HepG2 (cell line): ENCODE measurements at regions not wholly inside any gene's neighbourhood (a gene's known extent, or its start where the extent isn't known, plus 50 kb on each side); places are given as distances from the start of the nearest gene placed in this dataset.

Source experiments
- ATAC-seq: fragments of 200-7000 bp; cut with Tn5 transposase; 3 replicates; pipeline ENCODE4 v1.9.1; 2020; ENCODE audit warnings: mild to moderate bottlenecking, moderate library complexity
- BruUV-seq: library from RNA; stranded (reverse); fragments of 400-500 nt; replicated peaks from 2 replicates; lab custom pipeline; 2021; lab: Mats Ljungman, UMichigan
- CTCF ChIA-PET: fragments of 300-600 bp; formaldehyde crosslinking; extraction: SDS; loops from one replicate; lab custom pipeline; 2021; ENCODE audit warnings: low total read pairs, inconsistent platforms, low intra/inter-chr PET ratio; lab: Yijun Ruan, JAX
- POLR2A ChIA-PET: fragments of 350-600 bp; sonication (Branson Sonifier 250); formaldehyde crosslinking; loops from one replicate; lab custom pipeline; 2020; ENCODE audit warnings: antibody characterized with exemption, inconsistent platforms; lab: Yijun Ruan, JAX
- DNase-seq: peaks from one replicate; pipeline ENCODE4 v3.0.0-alpha.2; 2015; ENCODE audit warnings: low spot score
- FAIRE-seq: peaks from 3 replicates; lab custom pipeline; 2011; peaks lifted over from hg19 to GRCh38; lab: Jason Lieb, UNC
- H2AFZ ChIP-seq: one replicate; pipeline ENCODE4 v1.6.1; 2011; ENCODE audit warnings: low read length, inconsistent platforms
- H3K27ac ChIP-seq: fragments of 300-600 bp; 3 replicates; pipeline ENCODE4 v1.8.0; 2011; ENCODE audit warnings: mixed run types, mild to moderate bottlenecking, mixed read lengths, low read length, inconsistent platforms; ENCODE audit not compliant: insufficient read depth; ENCODE audit errors: extremely low read length
- H3K27me3 ChIP-seq, 2 experiments: fragments of 200-600 bp in 1 of 2; 2 replicates in 1 of 2; 3 replicates in 1 of 2; pipeline versions ENCODE4 v1.6.0 to v1.8.0; 2011; ENCODE audit warnings: low read length in 2 of 2, mild to moderate bottlenecking in 2 of 2, moderate library complexity in 2 of 2, inconsistent platforms in 1 of 2; ENCODE audit not compliant: insufficient read depth in 2 of 2, control insufficient read depth in 1 of 2
- H3K36me3 ChIP-seq, 2 experiments: fragments of 200-600 bp in 1 of 2; replicated peaks in 1 of 2; 2 replicates in 1 of 2; 3 replicates in 1 of 2; pipeline versions ENCODE4 v1.5.1 to v1.8.0; 2011; ENCODE audit warnings: low read length in 2 of 2, inconsistent platforms in 1 of 2; ENCODE audit not compliant: insufficient read depth in 2 of 2, control insufficient read depth in 1 of 2
- H3K4me1 ChIP-seq: 2 replicates; pipeline ENCODE4 v1.5.1; 2012; ENCODE audit warnings: low read length, inconsistent platforms; ENCODE audit not compliant: insufficient read depth
- H3K4me2 ChIP-seq: 2 replicates; pipeline ENCODE4 v1.6.0; 2011; ENCODE audit warnings: low read depth, low read length, inconsistent platforms
- H3K4me3 ChIP-seq, 3 experiments: fragments of 200-600 bp in 1 of 3; sonication (generic), shearing (Covaris generic) in 1 of 3; replicated peaks in 1 of 3; 2 replicates each; pipeline ENCODE4 v1.5.1; 2011 to 2016; ENCODE audit warnings: low read length in 3 of 3, inconsistent platforms in 2 of 3, low read depth in 2 of 3, mild to moderate bottlenecking in 2 of 3, control low read depth in 1 of 3, mixed read lengths in 1 of 3; ENCODE audit not compliant: insufficient read depth in 1 of 3
- H3K79me2 ChIP-seq: one replicate; pipeline ENCODE4 v1.6.1; 2011; ENCODE audit warnings: low read length, inconsistent platforms; ENCODE audit not compliant: insufficient read depth
- H3K9ac ChIP-seq: 2 replicates; pipeline ENCODE4 v1.6.0; 2011; ENCODE audit warnings: mild to moderate bottlenecking, low read depth, low read length, inconsistent platforms; ENCODE audit not compliant: insufficient read depth
- H3K9me3 ChIP-seq: 2 replicates; pipeline ENCODE4 v1.5.1; 2012; ENCODE audit warnings: mild to moderate bottlenecking, low read length
- H4K20me1 ChIP-seq: 2 replicates; pipeline ENCODE4 v1.6.0; 2011; ENCODE audit warnings: inconsistent platforms, mild to moderate bottlenecking, low read length, moderate library complexity; ENCODE audit not compliant: insufficient read depth
- DZIP1 ChIP-seq: sonication (generic); formaldehyde crosslinking; IDR thresholded peaks from 2 replicates; pipeline ENCODE4 v1.5.0; 2020; ENCODE audit warnings: mild to moderate bottlenecking, missing genetic modification reagents
- ELF3 ChIP-seq: IDR thresholded peaks from 2 replicates; pipeline ENCODE4 v1.6.1; 2016; ENCODE audit warnings: missing genetic modification reagents, missing compliant biosample characterization
- HHEX ChIP-seq: IDR thresholded peaks from 2 replicates; pipeline ENCODE4 v1.6.1; 2016; ENCODE audit warnings: control low read depth
- JUNB ChIP-seq: sonication (generic); formaldehyde crosslinking; IDR thresholded peaks from 2 replicates; pipeline ENCODE4 v1.8.0; 2022; ENCODE audit warnings: missing genetic modification reagents, mild to moderate bottlenecking, borderline replicate concordance
- MZF1 ChIP-seq: sonication (generic); formaldehyde crosslinking; IDR thresholded peaks from 2 replicates; pipeline ENCODE4 v1.8.1; 2023; ENCODE audit warnings: mild to moderate bottlenecking, missing genetic modification reagents, borderline replicate concordance
- NAIF1 ChIP-seq: sonication (generic); formaldehyde crosslinking; IDR thresholded peaks from 2 replicates; pipeline ENCODE4 v1.5.0; 2020; ENCODE audit warnings: mild to moderate bottlenecking, missing genetic modification reagents, borderline replicate concordance
- NFE2L2 ChIP-seq: fragments of 150-350 bp; IDR thresholded peaks from 2 replicates; pipeline ENCODE4 v1.6.1; 2014; ENCODE audit warnings: low read length
- PITX1 ChIP-seq: sonication (generic); formaldehyde crosslinking; IDR thresholded peaks from 2 replicates; pipeline ENCODE4 v1.5.1; 2020; ENCODE audit warnings: mild to moderate bottlenecking, missing genetic modification reagents
- SMAD1 ChIP-seq: sonication (generic); formaldehyde crosslinking; IDR thresholded peaks from 2 replicates; pipeline ENCODE4 v1.4.0; 2020; ENCODE audit warnings: missing genetic modification reagents, low read depth, mild to moderate bottlenecking, borderline replicate concordance
- THYN1 ChIP-seq: sonication (generic); formaldehyde crosslinking; IDR thresholded peaks from 2 replicates; pipeline ENCODE4 v1.8.1; 2023; ENCODE audit warnings: low read depth, mild to moderate bottlenecking, moderate library complexity, missing genetic modification reagents, borderline replicate concordance
- ZNF512B ChIP-seq: sonication (generic); formaldehyde crosslinking; IDR thresholded peaks from 2 replicates; pipeline ENCODE4 v1.5.1; 2020; ENCODE audit warnings: missing genetic modification reagents, mild to moderate bottlenecking, borderline replicate concordance
- ZNF784 ChIP-seq: sonication (generic); formaldehyde crosslinking; IDR thresholded peaks from 2 replicates; pipeline ENCODE4 v1.5.1; 2020; ENCODE audit warnings: missing genetic modification reagents, mild to moderate bottlenecking, borderline replicate concordance
- ZNF790 ChIP-seq: sonication (generic); formaldehyde crosslinking; IDR thresholded peaks from 2 replicates; pipeline ENCODE4 v1.8.0; 2022; ENCODE audit warnings: missing genetic modification reagents, mild to moderate bottlenecking, borderline replicate concordance
- ZSCAN25 ChIP-seq: sonication (generic); formaldehyde crosslinking; IDR thresholded peaks from 2 replicates; pipeline ENCODE4 v1.8.0; 2022; ENCODE audit warnings: mild to moderate bottlenecking, missing genetic modification reagents
- WGBS: methylation state at CpG from one replicate; pipeline ENCODE4 v1.1.6; 2017; ENCODE audit warnings: low lambda C conversion rate; 5-methylcytosine and 5-hydroxymethylcytosine counted together
- in situ Hi-C: cut with HindIII; loops from 2 replicates; pipeline ENCODE4 v1.10.0; 2017; ENCODE audit warnings: low pct_unique_long_range_greater_than_20kb; ENCODE audit not compliant: extremely low pct_ligation_motif_present
- intact Hi-C: fragments of 100-400 bp; cut with micrococcal nuclease; formaldehyde crosslinking; loops from one replicate; pipeline ENCODE4 v1.10.0; 2022; ENCODE audit not compliant: unreplicated experiment

GRCh38 chr3:40871394-40871793 lies 327.9 kb upstream of the CTNNB1 start:
- 5% methylated on average over 4 of the region's 4 CpGs for WGBS
- H3K4me2 ChIP-seq: no peak overlapping the region; the same call in 1 of the 2 replicates
- no peaks in the 10 kb centered on the region for H3K79me2 ChIP-seq
- no peak overlapping the region for H2AFZ ChIP-seq
- no peaks in the 10 kb centered on the region for H4K20me1 ChIP-seq
- in situ Hi-C loops: no loop called here
- CTCF ChIA-PET: no interaction called here
- ATAC-seq (peak; percentile 89), DNase-seq (peak; percentile 89), FAIRE-seq (peak; percentile 8)
- no peak overlapping the region for H3K9ac ChIP-seq
- BruUV-seq: no TSS peak
- no peak overlapping the region for H3K4me3 ChIP-seq
- H3K27me3 ChIP-seq: no peaks in the 10 kb centered on the region
- H3K27ac ChIP-seq: no peak overlapping the region
- no peaks in the 10 kb centered on the region for H3K36me3 ChIP-seq
- H3K9me3 ChIP-seq: no peaks in the 10 kb centered on the region
- peaks cover 77% of the 10 kb centered on the region for H3K4me1 ChIP-seq
- POLR2A ChIA-PET: interaction anchor here (1.2 kb wide), 1 partner anchor 28 kb away, joined by 4 read pairs; no protein-coding TSS in a partner anchor
- intact Hi-C loops: loop anchor here (1.0 to 10.0 kb wide), 3 partner anchors 28 to 287 kb away; no protein-coding TSS in a partner anchor
- peak; percentile 45; the same call in 1 of the 2 replicates for TF ChIP-seq HHEX (CRISPR knock-in tag)
- no peak for TF ChIP-seq ZNF512B
- TF ChIP-seq DZIP1 (CRISPR knock-in tag): no peak
- TF ChIP-seq ZSCAN25: no peak
- TF ChIP-seq ELF3: no peak
- no peak for TF ChIP-seq SMAD1 (CRISPR knock-in tag)
- TF ChIP-seq NFE2L2: no peak
- no peak for TF ChIP-seq NAIF1 (CRISPR knock-in tag)
- TF ChIP-seq MZF1: no peak
- no peak for TF ChIP-seq ZNF790
- no peak for TF ChIP-seq ZNF784 (CRISPR knock-in tag)
- no peak for TF ChIP-seq PITX1 (CRISPR knock-in tag)
- TF ChIP-seq JUNB (CRISPR knock-in tag): no peak
- no peak for TF ChIP-seq THYN1 (CRISPR knock-in tag)
